ENCODE measurements at regions not wholly inside any gene's neighbourhood (a gene's known extent, or its start where the extent isn't known, plus 50 kb on each side); places are given as distances from the start of the nearest gene placed in this dataset.

- H3K36me3 ChIP-seq (ENCODE audit: insufficient read depth, insufficient read length, low read length), result no peaks in the 10 kb centered on the region
- no peaks in the 10 kb centered on the region for H3K9me3 ChIP-seq (ENCODE audit: insufficient read depth, low read length)
- no peak overlapping the region for H3K9ac ChIP-seq (ENCODE audit: insufficient read length, low read depth)
- TF ChIP-seq YY1 (IDR thresholded peaks at IDR 0.05; ENCODE audit: insufficient read depth, insufficient read length) (no peak), SUZ12 (IDR thresholded peaks at IDR 0.05; ENCODE audit: extremely low read depth, insufficient read depth, insufficient read length) (no peak), ZNF274 (IDR thresholded peaks at IDR 0.05; ENCODE audit: low read depth, low read length) (no peak)
- peaks cover 7% of the 10 kb centered on the region for H3K27me3 ChIP-seq (ENCODE audit: insufficient read depth, insufficient read length)
- no peak for DNase-seq (ENCODE audit: low read depth, low spot score)
- H3K4me1 ChIP-seq (ENCODE audit: insufficient read depth, insufficient read length), result no peaks in the 10 kb centered on the region
- no peak overlapping the region for H3K4me3 ChIP-seq (ENCODE audit: insufficient read length, low read depth)
Observed at GRCh38 chr1:157291083-157291482, 152.9 kb upstream of the ETV3 start.

DNA sequence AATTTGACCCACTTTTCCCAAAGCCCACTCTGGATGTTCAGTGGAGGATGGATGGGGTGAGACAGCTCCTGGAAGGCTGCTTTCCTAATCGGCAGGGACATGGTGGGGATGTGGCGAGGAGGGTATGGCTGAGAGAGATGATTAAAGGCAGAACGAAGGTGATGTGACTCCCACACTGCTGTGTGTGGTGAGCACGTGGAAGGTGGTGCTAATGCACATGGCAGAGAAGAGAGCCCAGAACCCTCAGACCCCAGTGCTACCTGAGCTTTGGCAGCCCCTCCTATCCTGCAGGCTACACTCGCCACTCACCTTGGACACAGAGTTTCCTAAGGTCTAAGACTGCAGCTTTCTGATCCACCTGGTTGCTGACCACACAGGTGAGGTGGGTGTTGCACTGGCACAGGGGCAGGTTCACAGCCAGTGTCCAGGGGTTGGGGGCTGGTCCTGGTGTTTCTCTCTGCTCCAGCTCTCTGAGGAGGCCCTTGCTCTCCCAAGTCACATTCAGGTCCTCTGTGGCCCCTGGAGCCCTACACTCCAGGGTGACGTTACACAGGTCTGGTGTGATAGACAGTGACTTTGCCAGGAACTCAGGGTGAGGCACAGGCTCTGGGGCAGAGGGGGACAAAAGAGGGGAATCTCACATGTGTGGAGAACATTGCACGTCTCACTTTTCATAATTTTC is 151.4 kb upstream of the ETV3 start:
- Histone ChIP-seq H3K4me3 (ENCODE audit: insufficient read length, low read depth) (no peak overlapping the region), H3K36me3 (ENCODE audit: insufficient read depth, insufficient read length, low read length) (no peaks in the 10 kb centered on the region), H3K4me1 (ENCODE audit: insufficient read depth, insufficient read length) (no peaks in the 10 kb centered on the region), H3K27me3 (ENCODE audit: insufficient read depth, insufficient read length) (peaks cover 4% of the 10 kb centered on the region), H3K9me3 (ENCODE audit: insufficient read depth, low read length) (no peaks in the 10 kb centered on the region), H3K9ac (ENCODE audit: insufficient read length, low read depth) (no peak overlapping the region)
- no peak for TF ChIP-seq ZNF274 (IDR thresholded peaks at IDR 0.05; ENCODE audit: low read depth, low read length)
- TF ChIP-seq YY1 (IDR thresholded peaks at IDR 0.05; ENCODE audit: insufficient read depth, insufficient read length), result no peak
- no peak for TF ChIP-seq SUZ12 (IDR thresholded peaks at IDR 0.05; ENCODE audit: extremely low read depth, insufficient read depth, insufficient read length)
- DNase-seq (ENCODE audit: low read depth, low spot score), result no peak

DNA sequence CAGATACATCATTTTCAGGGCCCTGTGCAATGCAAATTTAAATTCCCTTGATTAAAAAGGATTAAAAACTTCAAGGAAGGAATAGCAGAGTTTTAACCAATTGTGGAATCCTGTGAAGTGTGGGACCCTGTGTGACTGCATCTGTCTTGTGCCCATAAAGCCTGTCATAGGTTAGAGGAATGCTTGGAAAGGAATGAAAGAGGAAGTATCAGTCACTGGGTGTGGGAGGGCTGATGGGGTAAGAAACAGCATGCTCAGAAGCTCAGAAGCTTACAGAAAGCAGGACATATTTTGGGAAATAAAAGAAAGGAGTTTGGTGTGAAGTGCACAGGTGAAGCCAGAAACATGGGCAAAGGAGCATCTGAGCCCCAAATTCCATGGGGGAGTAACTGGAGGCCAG is 150.8 kb upstream of the ETV3 start:
- Histone ChIP-seq H3K9ac (ENCODE audit: insufficient read length, low read depth) (no peak overlapping the region), H3K9me3 (ENCODE audit: insufficient read depth, low read length) (no peaks in the 10 kb centered on the region), H3K4me1 (ENCODE audit: insufficient read depth, insufficient read length) (no peaks in the 10 kb centered on the region), H3K4me3 (ENCODE audit: insufficient read length, low read depth) (no peak overlapping the region), H3K36me3 (ENCODE audit: insufficient read depth, insufficient read length, low read length) (peaks cover 3% of the 10 kb centered on the region), H3K27me3 (ENCODE audit: insufficient read depth, insufficient read length) (peaks cover 4% of the 10 kb centered on the region)
- no peak for DNase-seq (ENCODE audit: low read depth, low spot score)
- TF ChIP-seq ZNF274 (IDR thresholded peaks at IDR 0.05; ENCODE audit: low read depth, low read length), result no peak
- no peak for TF ChIP-seq YY1 (IDR thresholded peaks at IDR 0.05; ENCODE audit: insufficient read depth, insufficient read length)
- no peak for TF ChIP-seq SUZ12 (IDR thresholded peaks at IDR 0.05; ENCODE audit: extremely low read depth, insufficient read depth, insufficient read length)

DNA sequence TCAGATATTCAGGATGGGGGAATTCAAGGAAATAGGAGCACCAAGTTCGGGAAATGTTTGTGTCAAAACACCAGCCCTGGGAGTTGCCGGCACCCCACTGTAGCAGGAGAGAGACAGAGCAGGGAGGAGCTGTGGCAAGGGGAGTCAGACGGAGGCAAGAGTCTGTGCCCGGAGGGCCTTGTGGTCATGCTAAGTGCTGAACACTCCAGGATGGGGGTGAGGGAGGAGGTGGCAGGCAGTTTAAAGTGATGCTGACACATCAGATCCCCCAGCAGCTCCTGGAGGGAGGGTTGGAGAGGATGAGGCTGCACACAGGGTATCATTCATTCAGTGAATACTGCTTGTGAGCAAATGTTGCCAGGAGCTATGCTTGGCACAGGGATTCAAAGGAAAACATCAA is 150.3 kb upstream of the ETV3 start:
- Histone ChIP-seq H3K4me1 (ENCODE audit: insufficient read depth, insufficient read length) (no peaks in the 10 kb centered on the region), H3K36me3 (ENCODE audit: insufficient read depth, insufficient read length, low read length) (peaks cover 3% of the 10 kb centered on the region), H3K9ac (ENCODE audit: insufficient read length, low read depth) (no peak overlapping the region), H3K27me3 (ENCODE audit: insufficient read depth, insufficient read length) (peaks cover 4% of the 10 kb centered on the region), H3K4me3 (ENCODE audit: insufficient read length, low read depth) (no peak overlapping the region), H3K9me3 (ENCODE audit: insufficient read depth, low read length) (no peaks in the 10 kb centered on the region)
- DNase-seq (ENCODE audit: low read depth, low spot score), result no peak
- no peak for TF ChIP-seq YY1 (IDR thresholded peaks at IDR 0.05; ENCODE audit: insufficient read depth, insufficient read length)
- no peak for TF ChIP-seq SUZ12 (IDR thresholded peaks at IDR 0.05; ENCODE audit: extremely low read depth, insufficient read depth, insufficient read length)
- no peak for TF ChIP-seq ZNF274 (IDR thresholded peaks at IDR 0.05; ENCODE audit: low read depth, low read length)

- peaks cover 3% of the 10 kb centered on the region for H3K36me3 ChIP-seq (ENCODE audit: insufficient read depth, insufficient read length, low read length)
- H3K9me3 ChIP-seq (ENCODE audit: insufficient read depth, low read length), result no peaks in the 10 kb centered on the region
- TF ChIP-seq ZNF274 (IDR thresholded peaks at IDR 0.05; ENCODE audit: low read depth, low read length), result no peak
- TF ChIP-seq SUZ12 (IDR thresholded peaks at IDR 0.05; ENCODE audit: extremely low read depth, insufficient read depth, insufficient read length), result no peak
- no peak for TF ChIP-seq YY1 (IDR thresholded peaks at IDR 0.05; ENCODE audit: insufficient read depth, insufficient read length)
- H3K4me1 ChIP-seq (ENCODE audit: insufficient read depth, insufficient read length), result no peaks in the 10 kb centered on the region
- H3K27me3 ChIP-seq (ENCODE audit: insufficient read depth, insufficient read length), result peaks cover 4% of the 10 kb centered on the region
- no peak overlapping the region for H3K9ac ChIP-seq (ENCODE audit: insufficient read length, low read depth)
- H3K4me3 ChIP-seq (ENCODE audit: insufficient read length, low read depth), result no peak overlapping the region
- DNase-seq (ENCODE audit: low read depth, low spot score), result no peak
Observed at GRCh38 chr1:157288006-157288405, 149.8 kb upstream of the ETV3 start.

DNA sequence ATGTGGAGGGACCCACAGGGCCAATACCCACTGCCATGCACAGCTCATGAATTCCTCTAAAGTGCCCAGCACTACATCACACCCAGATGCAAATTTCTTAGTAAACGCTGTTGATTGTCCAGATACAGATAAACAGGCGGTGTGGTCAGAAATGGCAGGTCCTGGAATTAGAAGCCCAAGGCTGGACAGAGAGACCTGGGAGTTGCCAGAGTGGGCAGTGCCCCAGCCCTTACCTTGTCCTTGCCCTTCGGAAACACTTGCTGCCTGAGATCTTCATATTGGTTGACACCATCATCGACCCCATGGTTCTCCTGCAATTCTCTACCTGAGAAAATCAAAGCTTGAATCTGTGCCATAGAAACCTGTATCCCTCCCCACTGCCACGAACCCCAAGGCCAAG is 149.3 kb upstream of the ETV3 start:
- TF ChIP-seq ZNF274 (IDR thresholded peaks at IDR 0.05; ENCODE audit: low read depth, low read length), result no peak
- no peak for TF ChIP-seq SUZ12 (IDR thresholded peaks at IDR 0.05; ENCODE audit: extremely low read depth, insufficient read depth, insufficient read length)
- TF ChIP-seq YY1 (IDR thresholded peaks at IDR 0.05; ENCODE audit: insufficient read depth, insufficient read length), result no peak
- Histone ChIP-seq H3K9ac (ENCODE audit: insufficient read length, low read depth) (no peak overlapping the region), H3K27me3 (ENCODE audit: insufficient read depth, insufficient read length) (peaks cover 4% of the 10 kb centered on the region), H3K4me1 (ENCODE audit: insufficient read depth, insufficient read length) (no peaks in the 10 kb centered on the region), H3K4me3 (ENCODE audit: insufficient read length, low read depth) (no peak overlapping the region), H3K36me3 (ENCODE audit: insufficient read depth, insufficient read length, low read length) (peaks cover 3% of the 10 kb centered on the region), H3K9me3 (ENCODE audit: insufficient read depth, low read length) (no peaks in the 10 kb centered on the region)
- no peak for DNase-seq (ENCODE audit: low read depth, low spot score)

DNA sequence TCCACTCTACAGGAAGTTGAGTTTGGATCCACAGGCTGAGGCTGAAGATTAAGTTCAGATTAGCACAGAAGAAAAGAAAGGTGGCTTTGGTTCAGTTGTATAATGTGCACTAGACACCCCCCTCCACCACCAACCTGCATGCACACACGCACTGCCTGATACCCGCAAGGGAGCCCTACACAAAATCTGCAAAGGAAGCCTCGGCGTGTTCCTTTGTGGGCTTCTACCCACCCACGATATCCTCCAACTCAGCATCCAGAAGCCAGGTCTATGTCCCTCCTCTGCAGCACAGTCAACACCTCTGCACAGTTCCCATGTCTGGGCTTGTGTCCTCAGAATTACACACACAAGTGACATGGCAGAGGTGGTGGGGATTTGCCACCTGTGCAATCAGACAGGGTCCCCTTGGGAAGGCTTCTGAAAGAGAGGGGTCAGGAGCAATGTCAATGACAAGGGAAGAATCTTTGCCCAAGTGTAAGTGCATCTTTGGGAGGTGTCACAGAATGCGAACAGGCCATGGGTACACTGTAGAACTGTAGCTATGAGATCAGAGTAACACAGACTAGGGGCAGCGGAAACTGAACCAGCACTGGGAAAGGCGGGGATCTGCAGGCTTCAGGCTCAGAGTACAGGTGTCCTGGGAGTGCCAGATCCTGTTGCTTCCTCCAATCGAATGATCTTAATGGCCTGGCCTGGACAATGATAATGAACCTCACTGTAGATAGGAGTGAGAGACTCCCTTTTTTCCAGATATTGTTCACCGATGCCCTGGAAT is 148.6 kb upstream of the ETV3 start:
- H3K4me1 ChIP-seq (ENCODE audit: insufficient read depth, insufficient read length), result no peaks in the 10 kb centered on the region
- H3K9ac ChIP-seq (ENCODE audit: insufficient read length, low read depth), result no peak overlapping the region
- H3K9me3 ChIP-seq (ENCODE audit: insufficient read depth, low read length), result no peaks in the 10 kb centered on the region
- peaks cover 4% of the 10 kb centered on the region for H3K27me3 ChIP-seq (ENCODE audit: insufficient read depth, insufficient read length)
- DNase-seq (ENCODE audit: low read depth, low spot score), result no peak
- H3K4me3 ChIP-seq (ENCODE audit: insufficient read length, low read depth), result no peak overlapping the region
- TF ChIP-seq ZNF274 (IDR thresholded peaks at IDR 0.05; ENCODE audit: low read depth, low read length) (no peak), YY1 (IDR thresholded peaks at IDR 0.05; ENCODE audit: insufficient read depth, insufficient read length) (no peak), SUZ12 (IDR thresholded peaks at IDR 0.05; ENCODE audit: extremely low read depth, insufficient read depth, insufficient read length) (no peak)
- H3K36me3 ChIP-seq (ENCODE audit: insufficient read depth, insufficient read length, low read length), result peaks cover 3% of the 10 kb centered on the region
